Testis (tissue), 2 donors: ENCODE measurements at regions not wholly inside any gene's neighbourhood (a gene's known extent, or its start where the extent isn't known, plus 50 kb on each side); places are given as distances from the start of the nearest gene placed in this dataset.

Source experiments
- DNase-seq: peaks from one replicate; pipeline ENCODE4 v3.0.0-alpha.2; 2019
- H3K27ac ChIP-seq, 2 donors: fragments of 200-600 bp; sonication (generic); one replicate each; pipeline ENCODE4 v1.5.1; 2019
- H3K27me3 ChIP-seq: fragments of 200-600 bp; sonication (generic); one replicate; pipeline ENCODE4 v1.5.1; 2019
- H3K36me3 ChIP-seq: fragments of 200-600 bp; sonication (generic); one replicate; pipeline ENCODE4 v1.5.1; 2017; ENCODE audit warnings: low read depth; ENCODE audit errors: missing control alignments
- H3K4me1 ChIP-seq: fragments of 200-600 bp; sonication (generic); one replicate; pipeline ENCODE4 v1.5.1; 2019
- H3K4me3 ChIP-seq, 2 donors: fragments of 200-600 bp; sonication (generic); one replicate each; pipeline ENCODE4 v1.5.1; 2017 to 2019
- H3K9me3 ChIP-seq: fragments of 200-600 bp; sonication (generic); one replicate; pipeline ENCODE4 v1.5.1; 2017
- CTCF ChIP-seq, 3 experiments: fragments of 450-650 bp in 2 of 3; fragments of 200-600 bp in 1 of 3; sonication (generic) in 1 of 3; IDR thresholded peaks; one replicate each; pipeline ENCODE4 v1.5.1; 2016 to 2019; ENCODE audit warnings: antibody characterized with exemption in 3 of 3, mild to moderate bottlenecking in 2 of 3, moderate library complexity in 1 of 3
- POLR2A ChIP-seq: fragments of 450-650 bp; IDR thresholded peaks from one replicate; pipeline ENCODE4 v1.6.1; 2017; ENCODE audit warnings: antibody characterized with exemption, mild to moderate bottlenecking, moderate library complexity
- WGBS, 2 donors: methylation state at CpG; one replicate each; pipeline ENCODE4 v1.1.5; 2018; 5-methylcytosine and 5-hydroxymethylcytosine counted together
- intact Hi-C: fragments of 100-400 bp; cut with DNase I; formaldehyde crosslinking; loops from one replicate; pipeline ENCODE4 v1.15.1; 2023; ENCODE audit warnings: low total_unique reads

GRCh38 chr18:1017227-1018058 lies 112.8 kb downstream of the ADCYAP1 start:
- no peak overlapping the region for H3K4me3 ChIP-seq
- intact Hi-C loops: no loop called here
- peaks cover 6% of the 10 kb centered on the region for H3K4me1 ChIP-seq
- H3K36me3 ChIP-seq: no peaks in the 10 kb centered on the region
- no peaks in the 10 kb centered on the region for H3K9me3 ChIP-seq
- no peaks in the 10 kb centered on the region for H3K27me3 ChIP-seq
- H3K27ac ChIP-seq: no peak overlapping the region
- TF ChIP-seq CTCF (IDR thresholded peaks at IDR 0.05) (no peak), POLR2A (no peak)
- WGBS, 2 donors: 82 to 87% methylated on average over 8 of the region's 8 CpGs
- no peak for DNase-seq

GRCh38 chr18:1018181-1018681 lies 113.6 kb downstream of the ADCYAP1 start:
- Histone ChIP-seq H3K36me3 (no peaks in the 10 kb centered on the region), H3K9me3 (no peaks in the 10 kb centered on the region), H3K27me3 (no peaks in the 10 kb centered on the region), H3K27ac (no peak overlapping the region), H3K4me1 (peaks cover 6% of the 10 kb centered on the region), H3K4me3 (no peak overlapping the region)
- TF ChIP-seq POLR2A (no peak), CTCF (IDR thresholded peaks at IDR 0.05) (no peak)
- no peak for DNase-seq
- intact Hi-C loops: no loop called here
- WGBS, 2 donors: 48 to 63% methylated on average over 5 of the region's 5 CpGs

GRCh38 chr18:1019191-1019590 lies 114.5 kb downstream of the ADCYAP1 start:
- intact Hi-C loops: no loop called here
- Histone ChIP-seq H3K27me3 (no peaks in the 10 kb centered on the region), H3K36me3 (no peaks in the 10 kb centered on the region), H3K4me1 (peaks cover 6% of the 10 kb centered on the region), H3K27ac (no peak overlapping the region), H3K4me3 (no peak overlapping the region), H3K9me3 (no peaks in the 10 kb centered on the region)
- TF ChIP-seq CTCF (IDR thresholded peaks at IDR 0.05): no peak
- no peak for TF ChIP-seq POLR2A
- no peak for DNase-seq
- 48 to 51% methylated on average over 3 of the region's 3 CpGs for WGBS, 2 donors

- Histone ChIP-seq H3K4me3 (no peak overlapping the region), H3K36me3 (no peaks in the 10 kb centered on the region), H3K9me3 (no peaks in the 10 kb centered on the region), H3K4me1 (no peaks in the 10 kb centered on the region), H3K27me3 (no peaks in the 10 kb centered on the region), H3K27ac (no peak overlapping the region)
- no peak for DNase-seq
- WGBS, 2 donors: 98% methylated on average over 2 of the region's 2 CpGs
- intact Hi-C loops: no loop called here
- no peak for TF ChIP-seq CTCF (IDR thresholded peaks at IDR 0.05)
- no peak for TF ChIP-seq POLR2A
These were observed 116.2 kb downstream of the ADCYAP1 start for GRCh38 chr18:1020731-1021344.
